ENCODE measurements at regions not wholly inside any gene's neighbourhood (a gene's known extent, or its start where the extent isn't known, plus 50 kb on each side); places are given as distances from the start of the nearest gene placed in this dataset.

DNA sequence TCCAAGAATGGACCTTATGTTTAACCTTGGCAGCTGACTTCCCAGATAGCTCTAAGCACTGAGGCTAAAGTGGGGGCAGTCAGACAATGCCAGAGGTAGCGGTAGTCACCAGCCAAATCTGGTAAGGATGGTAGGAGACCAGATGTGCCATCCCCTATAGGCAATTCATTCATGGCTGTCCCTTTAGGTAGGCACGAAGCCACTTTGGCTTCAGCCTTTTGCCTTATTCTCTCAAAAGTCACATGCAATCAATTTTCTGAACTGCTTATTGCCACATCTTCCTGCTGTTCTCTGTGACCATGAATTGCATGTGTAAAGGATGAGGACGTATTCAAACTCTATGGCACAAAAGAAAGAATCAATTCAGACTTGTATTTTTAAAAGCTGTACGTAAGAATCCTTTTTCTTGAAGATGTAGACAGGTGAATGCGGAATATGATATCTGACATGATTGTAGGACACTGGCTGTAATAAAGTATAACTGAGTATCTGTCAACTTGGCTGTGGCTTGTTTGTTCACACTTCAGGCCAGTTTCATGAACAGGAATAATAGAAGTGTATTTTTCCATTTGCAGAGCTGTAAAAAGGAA is 611.7 kb downstream of the NR2F1-AS1 start:
- TF ChIP-seq RAD21 (IDR thresholded peaks at IDR 0.05; ENCODE audit: low read depth) (no peak), EP300 (IDR thresholded peaks at IDR 0.05; ENCODE audit: borderline replicate concordance) (no peak), CREB1 (IDR thresholded peaks at IDR 0.05; ENCODE audit: low read depth) (no peak), NFIC (IDR thresholded peaks at IDR 0.05) (no peak)

GRCh38 chr5:92963800-92964199 is 617.2 kb downstream of the NR2F1-AS1 start:
- TF ChIP-seq, protein P1, sequence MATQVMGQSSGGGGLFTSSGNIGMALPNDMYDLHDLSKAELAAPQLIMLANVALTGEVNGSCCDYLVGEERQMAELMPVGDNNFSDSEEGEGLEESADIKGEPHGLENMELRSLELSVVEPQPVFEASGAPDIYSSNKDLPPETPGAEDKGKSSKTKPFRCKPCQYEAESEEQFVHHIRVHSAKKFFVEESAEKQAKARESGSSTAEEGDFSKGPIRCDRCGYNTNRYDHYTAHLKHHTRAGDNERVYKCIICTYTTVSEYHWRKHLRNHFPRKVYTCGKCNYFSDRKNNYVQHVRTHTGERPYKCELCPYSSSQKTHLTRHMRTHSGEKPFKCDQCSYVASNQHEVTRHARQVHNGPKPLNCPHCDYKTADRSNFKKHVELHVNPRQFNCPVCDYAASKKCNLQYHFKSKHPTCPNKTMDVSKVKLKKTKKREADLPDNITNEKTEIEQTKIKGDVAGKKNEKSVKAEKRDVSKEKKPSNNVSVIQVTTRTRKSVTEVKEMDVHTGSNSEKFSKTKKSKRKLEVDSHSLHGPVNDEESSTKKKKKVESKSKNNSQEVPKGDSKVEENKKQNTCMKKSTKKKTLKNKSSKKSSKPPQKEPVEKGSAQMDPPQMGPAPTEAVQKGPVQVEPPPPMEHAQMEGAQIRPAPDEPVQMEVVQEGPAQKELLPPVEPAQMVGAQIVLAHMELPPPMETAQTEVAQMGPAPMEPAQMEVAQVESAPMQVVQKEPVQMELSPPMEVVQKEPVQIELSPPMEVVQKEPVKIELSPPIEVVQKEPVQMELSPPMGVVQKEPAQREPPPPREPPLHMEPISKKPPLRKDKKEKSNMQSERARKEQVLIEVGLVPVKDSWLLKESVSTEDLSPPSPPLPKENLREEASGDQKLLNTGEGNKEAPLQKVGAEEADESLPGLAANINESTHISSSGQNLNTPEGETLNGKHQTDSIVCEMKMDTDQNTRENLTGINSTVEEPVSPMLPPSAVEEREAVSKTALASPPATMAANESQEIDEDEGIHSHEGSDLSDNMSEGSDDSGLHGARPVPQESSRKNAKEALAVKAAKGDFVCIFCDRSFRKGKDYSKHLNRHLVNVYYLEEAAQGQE (IDR thresholded peaks at IDR 0.05; ENCODE audit: low read depth): no peak
- TF ChIP-seq CREB1 (IDR thresholded peaks at IDR 0.05; ENCODE audit: low read depth) (no peak), TCF12 (IDR thresholded peaks at IDR 0.05; ENCODE audit: low read depth) (no peak), ZBTB7A (IDR thresholded peaks at IDR 0.05; ENCODE audit: low read depth) (no peak), EGR1 (IDR thresholded peaks at IDR 0.05) (no peak), TAF1 (IDR thresholded peaks at IDR 0.05; ENCODE audit: low read depth) (no peak), TEAD4 (IDR thresholded peaks at IDR 0.05) (no peak), FOXM1 (IDR thresholded peaks at IDR 0.05; ENCODE audit: borderline replicate concordance, low read depth) (no peak)
- TF ChIP-seq, protein P2, sequence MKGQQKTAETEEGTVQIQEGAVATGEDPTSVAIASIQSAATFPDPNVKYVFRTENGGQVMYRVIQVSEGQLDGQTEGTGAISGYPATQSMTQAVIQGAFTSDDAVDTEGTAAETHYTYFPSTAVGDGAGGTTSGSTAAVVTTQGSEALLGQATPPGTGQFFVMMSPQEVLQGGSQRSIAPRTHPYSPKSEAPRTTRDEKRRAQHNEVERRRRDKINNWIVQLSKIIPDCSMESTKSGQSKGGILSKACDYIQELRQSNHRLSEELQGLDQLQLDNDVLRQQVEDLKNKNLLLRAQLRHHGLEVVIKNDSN (IDR thresholded peaks at IDR 0.05): no peak

- TF ChIP-seq ZBTB7A (IDR thresholded peaks at IDR 0.05; ENCODE audit: low read depth): no peak
Observed at GRCh38 chr5:92962752-92963151, 618.3 kb downstream of the NR2F1-AS1 start.

GRCh38 chr5:92956886-92957285 is 624.1 kb downstream of the NR2F1-AS1 start:
- TF ChIP-seq NFIC (IDR thresholded peaks at IDR 0.05): no peak
- no peak for TF ChIP-seq MAX (IDR thresholded peaks at IDR 0.05)
- TF ChIP-seq FOXM1 (IDR thresholded peaks at IDR 0.05; ENCODE audit: borderline replicate concordance, low read depth): no peak
- TF ChIP-seq EGR1 (IDR thresholded peaks at IDR 0.05): no peak
- TF ChIP-seq, protein P2 (IDR thresholded peaks at IDR 0.05): no peak
- no peak for TF ChIP-seq TEAD4 (IDR thresholded peaks at IDR 0.05)
- TF ChIP-seq CREB1 (IDR thresholded peaks at IDR 0.05; ENCODE audit: low read depth): no peak
- TF ChIP-seq TAF1 (IDR thresholded peaks at IDR 0.05; ENCODE audit: low read depth): no peak
- no peak for TF ChIP-seq CEBPB (IDR thresholded peaks at IDR 0.05)

GRCh38 chr5:92952243-92952642 is 628.8 kb downstream of the NR2F1-AS1 start:
- TF ChIP-seq YY1 (IDR thresholded peaks at IDR 0.05; ENCODE audit: low read depth) (no peak), ZBTB7A (IDR thresholded peaks at IDR 0.05; ENCODE audit: low read depth) (no peak), TEAD4 (IDR thresholded peaks at IDR 0.05) (no peak), EGR1 (IDR thresholded peaks at IDR 0.05) (no peak), CEBPB (IDR thresholded peaks at IDR 0.05) (no peak), MAX (IDR thresholded peaks at IDR 0.05) (no peak), TCF12 (IDR thresholded peaks at IDR 0.05; ENCODE audit: low read depth) (no peak), EP300 (IDR thresholded peaks at IDR 0.05; ENCODE audit: borderline replicate concordance) (no peak), NFIC (IDR thresholded peaks at IDR 0.05) (no peak), RAD21 (IDR thresholded peaks at IDR 0.05; ENCODE audit: low read depth) (no peak), CREB1 (IDR thresholded peaks at IDR 0.05; ENCODE audit: low read depth) (no peak), TAF1 (IDR thresholded peaks at IDR 0.05; ENCODE audit: low read depth) (no peak)
- TF ChIP-seq, protein P1 (IDR thresholded peaks at IDR 0.05; ENCODE audit: low read depth): no peak
- TF ChIP-seq, protein P2 (IDR thresholded peaks at IDR 0.05): no peak

DNA sequence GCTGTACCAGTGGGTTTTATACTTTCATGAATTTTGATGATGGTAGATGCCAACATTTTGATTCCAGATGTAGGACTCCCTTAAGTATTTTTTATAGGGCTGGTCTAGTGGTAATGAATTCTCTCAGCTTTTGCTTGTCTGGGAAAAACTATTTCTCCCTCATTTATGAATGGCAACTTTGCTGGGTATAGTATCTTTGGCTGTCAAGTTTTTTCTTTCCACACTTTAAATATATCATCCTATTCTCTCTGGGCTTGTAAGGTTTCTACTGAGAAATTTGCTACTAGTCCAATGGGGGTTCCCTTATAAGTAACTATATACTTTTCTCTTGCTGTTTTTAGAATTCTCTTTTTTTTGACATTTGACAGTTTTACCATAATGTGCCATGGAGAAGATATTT is 629.3 kb downstream of the NR2F1-AS1 start:
- no peak for TF ChIP-seq CREB1 (IDR thresholded peaks at IDR 0.05; ENCODE audit: low read depth)
- no peak for TF ChIP-seq RAD21 (IDR thresholded peaks at IDR 0.05; ENCODE audit: low read depth)
- no peak for TF ChIP-seq YY1 (IDR thresholded peaks at IDR 0.05; ENCODE audit: low read depth)
- no peak for TF ChIP-seq EP300 (IDR thresholded peaks at IDR 0.05; ENCODE audit: borderline replicate concordance)
- TF ChIP-seq TAF1 (IDR thresholded peaks at IDR 0.05; ENCODE audit: low read depth): no peak
- no peak for TF ChIP-seq TEAD4 (IDR thresholded peaks at IDR 0.05)
- no peak for TF ChIP-seq CEBPB (IDR thresholded peaks at IDR 0.05)
- TF ChIP-seq EGR1 (IDR thresholded peaks at IDR 0.05): no peak
- TF ChIP-seq NFIC (IDR thresholded peaks at IDR 0.05): no peak
- TF ChIP-seq ZBTB7A (IDR thresholded peaks at IDR 0.05; ENCODE audit: low read depth): no peak
- TF ChIP-seq, protein P1 (IDR thresholded peaks at IDR 0.05; ENCODE audit: low read depth): no peak
- TF ChIP-seq FOXM1 (IDR thresholded peaks at IDR 0.05; ENCODE audit: borderline replicate concordance, low read depth): no peak
- TF ChIP-seq TCF12 (IDR thresholded peaks at IDR 0.05; ENCODE audit: low read depth): no peak
- TF ChIP-seq, protein P2 (IDR thresholded peaks at IDR 0.05): no peak
- TF ChIP-seq MAX (IDR thresholded peaks at IDR 0.05): no peak
